K562 (cell line): ENCODE measurements at regions not wholly inside any gene's neighbourhood (a gene's known extent, or its start where the extent isn't known, plus 50 kb on each side); places are given as distances from the start of the nearest gene placed in this dataset.

ENCODE experiments used
- ATAC-seq: fragments of 200-7000 bp; cut with Tn5 transposase; 3 replicates; pipeline ENCODE4 v1.9.1; 2020; ENCODE audit warnings: moderate library complexity
- BruUV-seq: library from RNA; stranded (reverse); fragments of 400-500 nt; replicated peaks from 2 replicates; lab custom pipeline; 2021; lab: Mats Ljungman, UMichigan
- CTCF ChIA-PET: fragments of 300-600 bp; formaldehyde crosslinking; extraction: SDS; loops from one replicate; lab custom pipeline; 2021; ENCODE audit warnings: low intra/inter-chr PET ratio; lab: Yijun Ruan, JAX
- POLR2A ChIA-PET: fragments of 300-600, 350-650 bp; sonication (Branson Sonifier 250); formaldehyde crosslinking; extraction: SDS; loops from one replicate; lab custom pipeline; 2021; ENCODE audit warnings: antibody characterized with exemption, inconsistent platforms; lab: Yijun Ruan, JAX
- DNase-seq, 4 experiments: peaks; one replicate each; pipeline versions ENCODE4 v3.0.0 to v3.0.0-alpha.2; 2011 to 2018; ENCODE audit warnings: low spot score in 3 of 4, mixed read lengths in 3 of 4; ENCODE audit errors: extremely low read depth in 1 of 4
- FAIRE-seq: peaks from 2 replicates; lab custom pipeline; 2011; peaks lifted over from hg19 to GRCh38; lab: Jason Lieb, UNC
- H2AFZ ChIP-seq: 2 replicates; pipeline ENCODE4 v1.6.0; 2011; ENCODE audit warnings: low read depth, low read length, control low read depth, inconsistent platforms
- H3K27ac ChIP-seq: fragments of 200-600 bp; 3 replicates; pipeline ENCODE4 v1.8.0; 2011; ENCODE audit warnings: low read depth, mild to moderate bottlenecking, control low read depth, inconsistent platforms, low read length, moderate library complexity, mixed read lengths; ENCODE audit errors: extremely low read depth
- H3K27me3 ChIP-seq, 2 experiments: fragments of 300-600 bp in 1 of 2; 2 replicates in 1 of 2; 3 replicates in 1 of 2; pipeline versions ENCODE4 v1.6.0 to v1.8.0; 2011; ENCODE audit warnings: inconsistent platforms in 2 of 2, low read length in 2 of 2, mild to moderate bottlenecking in 1 of 2, mixed read lengths in 1 of 2, moderate library complexity in 1 of 2; ENCODE audit not compliant: control insufficient read depth in 2 of 2, insufficient read depth in 2 of 2
- H3K36me3 ChIP-seq: fragments of 300-600 bp; 3 replicates; pipeline ENCODE4 v1.8.0; 2011; ENCODE audit warnings: mild to moderate bottlenecking, low read length, inconsistent platforms; ENCODE audit not compliant: control insufficient read depth, insufficient read depth
- H3K4me1 ChIP-seq, 2 experiments: fragments of 200-600 bp in 1 of 2; replicated peaks in 1 of 2; 2 replicates in 1 of 2; 3 replicates in 1 of 2; pipeline versions ENCODE4 v1.5.1 to v1.8.0; 2011; ENCODE audit warnings: inconsistent platforms in 2 of 2, low read length in 2 of 2, mild to moderate bottlenecking in 1 of 2, mixed read lengths in 1 of 2, moderate library complexity in 1 of 2; ENCODE audit not compliant: control insufficient read depth in 2 of 2, insufficient read depth in 2 of 2
- H3K4me2 ChIP-seq: 2 replicates; pipeline ENCODE4 v1.6.1; 2011; ENCODE audit warnings: low read length, control low read depth, inconsistent platforms, mixed read lengths; ENCODE audit not compliant: insufficient read depth
- H3K4me3 ChIP-seq: fragments of 200-600 bp; sonication (generic), shearing (Covaris generic); 2 replicates; pipeline ENCODE4 v1.5.1; 2016; ENCODE audit warnings: control low read depth, inconsistent platforms
- H3K79me2 ChIP-seq: fragments of 200-600 bp; 3 replicates; pipeline ENCODE4 v1.8.0; 2011; ENCODE audit warnings: low read length, inconsistent platforms; ENCODE audit not compliant: control insufficient read depth, insufficient read depth
- H3K9ac ChIP-seq, 2 experiments: 2 replicates each; pipeline versions ENCODE4 v1.6.0 to v1.6.1; 2011; ENCODE audit warnings: low read depth in 2 of 2, low read length in 2 of 2, control low read depth in 1 of 2, inconsistent platforms in 1 of 2, mild to moderate bottlenecking in 1 of 2, mixed read lengths in 1 of 2; ENCODE audit not compliant: insufficient read depth in 1 of 2
- H3K9me1 ChIP-seq: one replicate; pipeline ENCODE4 v1.6.0; 2011; ENCODE audit warnings: inconsistent platforms, mild to moderate bottlenecking, low read length, moderate library complexity; ENCODE audit not compliant: control insufficient read depth, insufficient read depth
- H3K9me3 ChIP-seq: replicated peaks from 2 replicates; pipeline ENCODE4 v1.5.1; 2011; ENCODE audit warnings: low read depth, low read length, inconsistent platforms; ENCODE audit not compliant: control insufficient read depth, insufficient read depth
- H4K20me1 ChIP-seq: replicated peaks from 2 replicates; pipeline ENCODE4 v1.6.1; 2011; ENCODE audit warnings: low read length, inconsistent platforms, mixed read lengths; ENCODE audit not compliant: control insufficient read depth, insufficient read depth
- CBFA2T2 ChIP-seq: fragments of 450-650 bp; conservative IDR thresholded peaks from 2 replicates; pipeline ENCODE4 v1.6.1; 2017; ENCODE audit warnings: mild to moderate bottlenecking
- CBX8 ChIP-seq: fragments of 200-600 bp; sonication (generic); IDR thresholded peaks from 2 replicates; pipeline ENCODE4 v1.6.1; 2012; ENCODE audit warnings: borderline replicate concordance, mixed run types, low read depth, mild to moderate bottlenecking, moderate library complexity, mixed read lengths, low read length, control low read depth, inconsistent platforms; ENCODE audit not compliant: poor library complexity, severe bottlenecking; ENCODE audit errors: extremely low read depth
- ETV1 ChIP-seq: fragments of 450-650 bp; conservative IDR thresholded peaks from 2 replicates; pipeline ENCODE4 v1.6.1; 2016; ENCODE audit warnings: missing genetic modification characterization, control low read depth, low read depth, missing compliant biosample characterization
- FOXK1 ChIP-seq: sonication (generic); formaldehyde crosslinking; IDR thresholded peaks from 2 replicates; pipeline ENCODE4 v1.8.0; 2022; ENCODE audit warnings: missing genetic modification reagents, mild to moderate bottlenecking, borderline replicate concordance
- GABPB1 ChIP-seq: sonication (generic); formaldehyde crosslinking; IDR thresholded peaks from 2 replicates; pipeline ENCODE4 v1.8.0; 2022; ENCODE audit warnings: mild to moderate bottlenecking, missing genetic modification reagents
- HDAC3 ChIP-seq: fragments of 450-650 bp; IDR thresholded peaks from 2 replicates; pipeline ENCODE4 v1.6.1; 2018; ENCODE audit warnings: borderline replicate concordance, mild to moderate bottlenecking, moderate library complexity; ENCODE audit not compliant: partially characterized antibody
- HES1 ChIP-seq: fragments of 450-650 bp; IDR thresholded peaks from 2 replicates; pipeline ENCODE4 v1.6.1; 2016; ENCODE audit warnings: low read depth, mild to moderate bottlenecking, moderate library complexity
- HSF4 ChIP-seq: fragments of 250-450 bp; sonication (Bioruptor Pico); IDR thresholded peaks from 2 replicates; pipeline ENCODE4 v2.1.2; 2022; ENCODE audit warnings: mild to moderate bottlenecking, moderate library complexity, borderline replicate concordance
- JUND ChIP-seq, 2 experiments: IDR thresholded peaks; 2 replicates in 1 of 2; 3 replicates in 1 of 2; pipeline ENCODE4 v1.6.1; 2011; ENCODE audit warnings: borderline replicate concordance in 2 of 2, low read depth in 2 of 2, low read length in 2 of 2, improper control_type of control experiment in 1 of 2, missing biosample characterization in 1 of 2, missing genetic modification characterization in 1 of 2, missing genetic modification reagents in 1 of 2
- KAT7 ChIP-seq: sonication (generic); formaldehyde crosslinking; IDR thresholded peaks from 2 replicates; pipeline ENCODE4 v1.8.0; 2022; ENCODE audit warnings: missing genetic modification reagents, mild to moderate bottlenecking, borderline replicate concordance
- MYC ChIP-seq, 2 experiments: fragments of 250-450 bp in 1 of 2; sonication (Bioruptor Pico) in 1 of 2; IDR thresholded peaks; 2 replicates each; pipeline versions ENCODE4 v1.5.1 to v1.6.1; 2012 to 2021; ENCODE audit warnings: low read depth in 2 of 2, borderline replicate concordance in 1 of 2, improper control_type of control experiment in 1 of 2, low read length in 1 of 2, mild to moderate bottlenecking in 1 of 2, moderate library complexity in 1 of 2
- NCOA1 ChIP-seq: fragments of 450-650 bp; IDR thresholded peaks from 2 replicates; pipeline ENCODE4 v1.6.1; 2016; ENCODE audit warnings: low read depth
- NFATC3 ChIP-seq: fragments of 450-650 bp; IDR thresholded peaks from 2 replicates; pipeline ENCODE4 v1.6.1; 2017; ENCODE audit warnings: mild to moderate bottlenecking
- TAF9B ChIP-seq: fragments of 450-650 bp; IDR thresholded peaks from 2 replicates; pipeline ENCODE4 v1.6.1; 2018; ENCODE audit warnings: mild to moderate bottlenecking; ENCODE audit not compliant: partially characterized antibody
- TBP ChIP-seq: optimal IDR thresholded peaks from 2 replicates; pipeline ENCODE3; 2011; ENCODE audit warnings: low read depth, low read length, improper control_type of control experiment
- TOE1 ChIP-seq, 2 experiments: fragments of 450-650 bp in 1 of 2; sonication (generic) in 1 of 2; formaldehyde crosslinking in 1 of 2; IDR thresholded peaks; 2 replicates each; pipeline versions ENCODE4 v1.7.1 to v1.8.0; 2016 to 2022; ENCODE audit warnings: borderline replicate concordance in 2 of 2, mild to moderate bottlenecking in 2 of 2, antibody characterized with exemption in 1 of 2, inconsistent platforms in 1 of 2, low read depth in 1 of 2, missing genetic modification reagents in 1 of 2, moderate library complexity in 1 of 2
- ZNF263 ChIP-seq: sonication (generic); formaldehyde crosslinking; IDR thresholded peaks from 2 replicates; pipeline ENCODE4 v1.8.0; 2022; ENCODE audit warnings: mild to moderate bottlenecking, missing genetic modification reagents, borderline replicate concordance
- ZNF75A ChIP-seq: fragments of 450-650 bp; formaldehyde crosslinking; IDR thresholded peaks from 2 replicates; pipeline ENCODE4 v1.4.0; 2020; ENCODE audit warnings: mild to moderate bottlenecking
- WGBS: fragments of 100-300 bp; shearing (Covaris generic); methylation state at CpG from one replicate; pipeline ENCODE4 v1.1.6; 2016; ENCODE audit warnings: low coverage, mixed read lengths; ENCODE audit not compliant: insufficient coverage; ENCODE audit errors: missing lambda C conversion rate; 5-methylcytosine and 5-hydroxymethylcytosine counted together
- in situ Hi-C: fragments of 300-500 bp; cut with MboI; formaldehyde crosslinking; loops from 4 replicates; pipeline ENCODE4 v1.15.0; 2018; ENCODE audit warnings: inconsistent platforms, mixed read lengths
- intact Hi-C: fragments of 100-400 bp; cut with micrococcal nuclease; formaldehyde crosslinking; loops from 2 replicates; pipeline ENCODE4 v1.14.2; 2022

GRCh38 chr2:35174845-35175244, 1180.7 kb upstream of the CRIM1 start:
- H3K4me3 ChIP-seq, result no peak overlapping the region
- H3K9me3 ChIP-seq, result no peaks in the 10 kb centered on the region
- H4K20me1 ChIP-seq, result no peaks in the 10 kb centered on the region
- no peaks in the 10 kb centered on the region for H3K79me2 ChIP-seq
- H3K4me2 ChIP-seq, result no peak overlapping the region
- TF ChIP-seq FOXK1, result no peak
- TF ChIP-seq TOE1 (IDR thresholded peaks at IDR 0.05; ENCODE audit: borderline replicate concordance), result no peak
- no peak for TF ChIP-seq TOE1 (CRISPR knock-in tag; IDR thresholded peaks at IDR 0.05; ENCODE audit: borderline replicate concordance, low read depth)
- no peak for TF ChIP-seq NCOA1
- no peak for TF ChIP-seq NFATC3
- TF ChIP-seq GABPB1 (CRISPR knock-in tag), result no peak
- TF ChIP-seq HSF4, result no peak
- no peak for TF ChIP-seq CBX8
- TF ChIP-seq TAF9B, result no peak
- TF ChIP-seq ZNF263 (CRISPR knock-in tag), result no peak
- TF ChIP-seq MYC (IDR thresholded peaks at IDR 0.05; ENCODE audit: low read depth, low read length), result no peak
- TF ChIP-seq MYC (CRISPR knock-in tag; IDR thresholded peaks at IDR 0.05; ENCODE audit: borderline replicate concordance, low read depth), result no peak
- TF ChIP-seq CBFA2T2, result no peak
- TF ChIP-seq ZNF75A (CRISPR knock-in tag), result no peak
- TF ChIP-seq ETV1 (tag), result no peak
- no peak for TF ChIP-seq KAT7 (CRISPR knock-in tag)
- no peak for TF ChIP-seq HDAC3
- TF ChIP-seq JUND (IDR thresholded peaks at IDR 0.05; ENCODE audit: borderline replicate concordance, low read depth, low read length), result no peak
- no peak for TF ChIP-seq JUND (tag; IDR thresholded peaks at IDR 0.05; ENCODE audit: borderline replicate concordance, low read depth, low read length)
- no peak for TF ChIP-seq TBP
- no peak for TF ChIP-seq HES1
- TF ChIP-seq, all 486 proteins: peak for 0
- no peaks in the 10 kb centered on the region for H3K9me1 ChIP-seq
- ChIA-PET CTCF (no interaction called here), POLR2A (no interaction called here)
- FAIRE-seq, result no peak
- no peak for ATAC-seq
- H3K27ac ChIP-seq, result no peak overlapping the region
- H3K9ac ChIP-seq, result no peak overlapping the region
- no TSS peak for BruUV-seq
- intact Hi-C loops (no loop called here), in situ Hi-C loops (no loop called here)
- no peaks in the 10 kb centered on the region for H3K27me3 ChIP-seq
- no peak for DNase-seq
- 0% methylated on average over 7 of the region's 7 CpGs for WGBS
- no peak overlapping the region for H2AFZ ChIP-seq
- no peaks in the 10 kb centered on the region for H3K4me1 ChIP-seq
- no peaks in the 10 kb centered on the region for H3K36me3 ChIP-seq
